SIG-M5 treated with dmso at 0.1 percent for 504 hours (cell line): ENCODE measurements at regions not wholly inside any gene's neighbourhood (a gene's known extent, or its start where the extent isn't known, plus 50 kb on each side); places are given as distances from the start of the nearest gene placed in this dataset.

Source experiments
- DNase-seq: peaks from one replicate; lab custom pipeline; 2025; ENCODE audit not compliant: unreplicated experiment; lab: John Stamatoyannopoulos, UW

- DNase-seq, result no peak
These were observed 328.5 kb upstream of the FANCL start for GRCh38 chr2:58569475-58570185.

- DNase-seq, result no peak
These were observed 327.8 kb upstream of the FANCL start for GRCh38 chr2:58568901-58569300.

GRCh38 chr2:58562276-58562675, 321.2 kb upstream of the FANCL start:
- DNase-seq, result no peak

- DNase-seq, result no peak
These were observed 319.4 kb upstream of the FANCL start for GRCh38 chr2:58560531-58560930.

- DNase-seq, result no peak
These were observed 317.8 kb upstream of the FANCL start for GRCh38 chr2:58558881-58559280.

- DNase-seq, result no peak
These were observed 316.1 kb upstream of the FANCL start for GRCh38 chr2:58557176-58557575.

GRCh38 chr2:58553937-58554336, 312.8 kb upstream of the FANCL start:
- no peak for DNase-seq

GRCh38 chr2:58553522-58553921, 312.4 kb upstream of the FANCL start:
- no peak for DNase-seq

GRCh38 chr2:58545300-58546280, 304.5 kb upstream of the FANCL start:
- DNase-seq, result no peak

- no peak for DNase-seq
These were observed 302.3 kb upstream of the FANCL start for GRCh38 chr2:58543442-58543841.

GRCh38 chr2:58541511-58541910, 300.4 kb upstream of the FANCL start:
- DNase-seq, result no peak

- no peak for DNase-seq
These were observed 299.6 kb upstream of the FANCL start for GRCh38 chr2:58540681-58541080.

GRCh38 chr2:58539973-58540372, 298.8 kb upstream of the FANCL start:
- DNase-seq, result no peak

GRCh38 chr2:58535990-58536389, 294.9 kb upstream of the FANCL start:
- no peak for DNase-seq

- no peak for DNase-seq
These were observed 294.1 kb upstream of the FANCL start for GRCh38 chr2:58535182-58535581.

GRCh38 chr2:58533376-58533775, 292.3 kb upstream of the FANCL start:
- no peak for DNase-seq

GRCh38 chr2:58532641-58533040, 291.5 kb upstream of the FANCL start:
- no peak for DNase-seq

GRCh38 chr2:58527647-58528046, 286.5 kb upstream of the FANCL start:
- no peak for DNase-seq

GRCh38 chr2:58521803-58522554, 280.9 kb upstream of the FANCL start:
- DNase-seq, result no peak

GRCh38 chr2:58520903-58521302, 279.8 kb upstream of the FANCL start:
- no peak for DNase-seq

GRCh38 chr2:58517881-58518280, 276.8 kb upstream of the FANCL start:
- no peak for DNase-seq
